ENCODE measurements at regions not wholly inside any gene's neighbourhood (a gene's known extent, or its start where the extent isn't known, plus 50 kb on each side); places are given as distances from the start of the nearest gene placed in this dataset.

GRCh38 chr10:43926875-43927406 is 278.3 kb upstream of the ZNF32 start:
- H3K9me3 Mint-ChIP-seq (ENCODE audit: low read depth) = no peaks in the 10 kb centered on the region
- DNase-seq (ENCODE audit: low spot score, unreplicated experiment) = no peak
- H3K27ac Mint-ChIP-seq = no peak overlapping the region
- H3K4me1 Mint-ChIP-seq (ENCODE audit: low read depth) = no peaks in the 10 kb centered on the region
- H3K4me3 Mint-ChIP-seq (ENCODE audit: low read depth) = no peak overlapping the region
- TF ChIP-seq CTCF (IDR thresholded peaks at IDR 0.05; ENCODE audit: unreplicated experiment) = no peak
- peaks cover 34% of the 10 kb centered on the region for H3K27me3 Mint-ChIP-seq
- no peaks in the 10 kb centered on the region for H3K36me3 Mint-ChIP-seq (ENCODE audit: insufficient read depth)

- no peak overlapping the region for H3K27ac Mint-ChIP-seq
- TF ChIP-seq CTCF (IDR thresholded peaks at IDR 0.05; ENCODE audit: unreplicated experiment) = no peak
- H3K36me3 Mint-ChIP-seq (ENCODE audit: insufficient read depth) = no peaks in the 10 kb centered on the region
- H3K4me1 Mint-ChIP-seq (ENCODE audit: low read depth) = no peaks in the 10 kb centered on the region
- no peak for DNase-seq (ENCODE audit: low spot score, unreplicated experiment)
- H3K27me3 Mint-ChIP-seq = peaks cover 34% of the 10 kb centered on the region
- H3K4me3 Mint-ChIP-seq (ENCODE audit: low read depth) = no peak overlapping the region
- H3K9me3 Mint-ChIP-seq (ENCODE audit: low read depth) = no peaks in the 10 kb centered on the region
Observed at GRCh38 chr10:43926371-43926770, 277.7 kb upstream of the ZNF32 start.

- Mint-ChIP-seq H3K27ac (no peak overlapping the region), H3K4me3 (ENCODE audit: low read depth) (no peak overlapping the region), H3K27me3 (peaks cover 34% of the 10 kb centered on the region), H3K36me3 (ENCODE audit: insufficient read depth) (no peaks in the 10 kb centered on the region), H3K9me3 (ENCODE audit: low read depth) (no peaks in the 10 kb centered on the region), H3K4me1 (ENCODE audit: low read depth) (no peaks in the 10 kb centered on the region)
- no peak for TF ChIP-seq CTCF (IDR thresholded peaks at IDR 0.05; ENCODE audit: unreplicated experiment)
- DNase-seq (ENCODE audit: low spot score, unreplicated experiment) = no peak
Observed at GRCh38 chr10:43925793-43926192, 277.1 kb upstream of the ZNF32 start.

GRCh38 chr10:43923328-43923727 is 274.6 kb upstream of the ZNF32 start:
- Mint-ChIP-seq H3K27ac (no peak overlapping the region), H3K4me1 (ENCODE audit: low read depth) (no peaks in the 10 kb centered on the region), H3K9me3 (ENCODE audit: low read depth) (no peaks in the 10 kb centered on the region)

More at GRCh38 chr10:43923328-43923727, 274.6 kb upstream of the ZNF32 start:
- H3K4me3 Mint-ChIP-seq (ENCODE audit: low read depth) = no peak overlapping the region
- no peak for TF ChIP-seq CTCF (IDR thresholded peaks at IDR 0.05; ENCODE audit: unreplicated experiment)
- H3K36me3 Mint-ChIP-seq (ENCODE audit: insufficient read depth) = no peaks in the 10 kb centered on the region
- DNase-seq (ENCODE audit: low spot score, unreplicated experiment) = no peak
- peaks cover 20% of the 10 kb centered on the region for H3K27me3 Mint-ChIP-seq
